Psoas muscle (tissue), 7 donors: ENCODE measurements at regions not wholly inside any gene's neighbourhood (a gene's known extent, or its start where the extent isn't known, plus 50 kb on each side); places are given as distances from the start of the nearest gene placed in this dataset.

ENCODE experiments used
- ATAC-seq, 4 donors: fragments of 200-7000 bp; cut with Tn5 transposase; one replicate each; pipeline ENCODE4 v1.9.1; 2020; ENCODE audit warnings: moderate library complexity in 3 of 4, mild to moderate bottlenecking in 2 of 4
- DNase-seq, 2 donors: peaks; one replicate each; pipeline ENCODE4 v3.0.0-alpha.2; 2020
- H3K27ac ChIP-seq: fragments of 200-600 bp; one replicate; pipeline ENCODE4 v1.8.0; 2022
- H3K27me3 ChIP-seq, 3 donors: fragments of 200-600 bp in 1 of 3; one replicate each; pipeline versions ENCODE4 v1.6.1 to v1.8.0; 2013 to 2022; ENCODE audit warnings: low read length in 2 of 3, mild to moderate bottlenecking in 2 of 3, moderate library complexity in 1 of 3; ENCODE audit not compliant: insufficient read depth in 3 of 3
- H3K36me3 ChIP-seq, 2 donors: fragments of 200-600 bp in 1 of 2; one replicate each; pipeline versions ENCODE4 v1.6.1 to v1.8.0; 2013 to 2022; ENCODE audit warnings: low read depth in 1 of 2, mild to moderate bottlenecking in 1 of 2, moderate library complexity in 1 of 2; ENCODE audit not compliant: insufficient read depth in 1 of 2
- H3K4me1 ChIP-seq: fragments of 200-600 bp; one replicate; pipeline ENCODE4 v1.8.0; 2022
- H3K4me3 ChIP-seq: fragments of 200-600 bp; one replicate; pipeline ENCODE4 v1.8.0; 2022; ENCODE audit warnings: mild to moderate bottlenecking
- H3K9me3 ChIP-seq: fragments of 200-600 bp; one replicate; pipeline ENCODE4 v1.8.0; 2022
- CTCF ChIP-seq: fragments of 200-600 bp; IDR thresholded peaks from one replicate; pipeline ENCODE4 v1.8.0; 2022; ENCODE audit warnings: antibody characterized with exemption
- WGBS, 3 donors: extraction: QIAGEN DNeasy Blood & Tissue Kit; methylation state at CpG; one replicate each; pipeline versions ENCODE4 v1.1.6 to v1.1.7; 2013; 5-methylcytosine and 5-hydroxymethylcytosine counted together
- intact Hi-C, 2 donors: fragments of 100-400 bp; cut with DNase I; formaldehyde crosslinking; loops; one replicate each; pipeline versions ENCODE4 v1.11.0 to v1.14.2; 2022
- donor health status: healthy with polysubstance abuse.
- donor health status: DM: no; HTN: no; CAD: no; lungs with moderate emphysema.
- donor health status: Bipolar disorder and iron deficiency.
- donor health status: healthy.
- donor health status: DM: yes; HTN: yes; CAD: no.
- donor health status: DM: no; HTN: no; CAD: no.
- donor health status: DM: yes; HTN: yes; CAD: no.

DNA sequence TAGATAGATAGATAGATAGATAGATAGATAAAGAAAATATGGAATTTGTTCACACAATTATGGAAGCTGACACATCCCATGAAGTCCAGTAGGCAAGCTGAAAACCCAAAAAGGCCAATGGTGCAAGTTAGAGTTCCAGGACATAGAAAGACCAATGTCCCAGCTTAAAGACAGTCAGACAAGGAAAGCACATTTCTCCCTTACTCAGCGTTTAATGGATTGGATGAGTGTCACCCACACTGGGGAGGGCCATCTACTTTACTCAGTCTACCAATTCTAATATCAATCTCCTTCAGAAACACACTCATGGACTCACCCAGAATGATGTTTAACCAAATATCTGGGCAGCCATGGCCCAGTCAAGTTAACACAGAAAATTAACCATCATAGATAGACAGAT is 327.7 kb upstream of the CDH11 start:
- no peak for ATAC-seq

GRCh38 chr16:65446427-65446826 is 324.6 kb upstream of the CDH11 start:
- Histone ChIP-seq H3K36me3 (no peaks in the 10 kb centered on the region), H3K9me3 (no peaks in the 10 kb centered on the region), H3K4me1 (no peaks in the 10 kb centered on the region), H3K27ac (no peak overlapping the region), H3K4me3 (no peak overlapping the region), H3K27me3 (no peaks in the 10 kb centered on the region)
- ATAC-seq (no peak), DNase-seq (no peak)
- intact Hi-C loops, result no loop called here
- WGBS, 3 donors, result 76 to 80% (median 77%) methylated on average over 2 of the region's 2 CpGs
- TF ChIP-seq CTCF, result no peak

More for the DNA sequence above, 327.7 kb upstream of the CDH11 start:
- H3K4me3 ChIP-seq, result no peak overlapping the region
- H3K36me3 ChIP-seq, result no peaks in the 10 kb centered on the region
- 80 to 94% (median 83%) methylated on average over 1 of the region's 1 CpG for WGBS, 3 donors
- H3K27me3 ChIP-seq, result no peaks in the 10 kb centered on the region
- H3K27ac ChIP-seq, result no peak overlapping the region
- TF ChIP-seq CTCF, result no peak
- no peaks in the 10 kb centered on the region for H3K9me3 ChIP-seq
- DNase-seq, result no peak
- intact Hi-C loops, result no loop called here
- H3K4me1 ChIP-seq, result no peaks in the 10 kb centered on the region

DNA sequence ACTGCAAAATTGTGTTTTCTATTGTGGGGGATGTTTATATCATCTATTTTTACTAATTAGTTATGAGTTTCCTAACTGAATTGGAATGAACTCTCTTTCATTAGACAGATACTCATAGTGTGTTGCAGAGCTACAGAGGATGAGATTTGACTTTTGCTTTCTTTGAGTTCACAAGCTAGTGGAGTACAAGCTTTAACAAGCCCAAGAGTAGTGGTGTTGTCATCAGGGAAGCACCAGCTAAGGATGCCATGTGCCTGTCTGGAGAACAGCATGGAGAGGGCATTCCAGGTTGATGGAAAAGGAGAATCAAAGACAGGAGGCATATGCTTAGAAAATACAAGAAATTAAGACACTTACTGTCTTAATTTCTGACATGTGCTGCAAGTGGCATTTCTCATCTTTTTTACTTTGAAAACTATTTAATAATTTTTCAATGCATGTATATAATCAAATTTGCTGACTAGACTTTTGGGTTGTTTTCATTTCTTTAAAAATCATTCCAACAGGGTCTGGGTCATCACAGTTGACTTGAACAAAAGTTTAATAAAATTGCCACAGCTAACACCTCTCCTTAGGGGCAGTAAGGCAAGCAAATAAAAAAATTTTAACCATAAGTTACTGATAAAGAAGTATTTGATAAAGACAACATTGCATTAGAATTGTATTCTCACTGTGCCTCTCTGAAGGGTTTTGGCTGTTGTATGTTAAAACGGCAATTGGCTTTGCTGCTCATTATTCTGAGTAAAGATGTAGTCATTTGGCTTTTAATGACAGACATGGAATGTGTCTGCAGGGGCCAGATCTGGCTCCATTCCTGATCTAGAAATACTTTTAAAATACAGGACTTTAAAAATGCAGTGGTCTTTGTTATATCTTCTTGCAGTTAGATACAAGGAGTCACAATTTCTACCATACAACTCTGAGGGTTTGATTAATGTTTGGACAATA is 323.7 kb upstream of the CDH11 start:
- Histone ChIP-seq H3K9me3 (no peaks in the 10 kb centered on the region), H3K4me1 (no peaks in the 10 kb centered on the region), H3K27me3 (no peaks in the 10 kb centered on the region), H3K36me3 (no peaks in the 10 kb centered on the region), H3K4me3 (no peak overlapping the region), H3K27ac (no peak overlapping the region)
- intact Hi-C loops, result no loop called here
- ATAC-seq (no peak), DNase-seq (no peak)
- WGBS, 3 donors, result 15 to 19% (median 18%) methylated on average over 1 of the region's 1 CpG
- TF ChIP-seq CTCF, result no peak

GRCh38 chr16:65441501-65441900 is 319.6 kb upstream of the CDH11 start:
- intact Hi-C loops, result no loop called here
- no peaks in the 10 kb centered on the region for H3K4me1 ChIP-seq
- ATAC-seq, result no peak
- DNase-seq, result no peak
- H3K27ac ChIP-seq, result no peak overlapping the region
- H3K27me3 ChIP-seq, result no peaks in the 10 kb centered on the region
- no peak overlapping the region for H3K4me3 ChIP-seq
- no peaks in the 10 kb centered on the region for H3K9me3 ChIP-seq
- WGBS, 3 donors, result 32 to 43% (median 34%) methylated on average over 2 of the region's 2 CpGs
- H3K36me3 ChIP-seq, result no peaks in the 10 kb centered on the region
- TF ChIP-seq CTCF, result no peak
